Cardiac muscle cell (in vitro differentiated cells and primary cell): ENCODE measurements at regions not wholly inside any gene's neighbourhood (a gene's known extent, or its start where the extent isn't known, plus 50 kb on each side); places are given as distances from the start of the nearest gene placed in this dataset.

Experiments used
- DNase-seq, 2 donors: peaks; one replicate each; pipeline versions ENCODE4 v3.0.0 to v3.0.0-alpha.2; 2010 to 2017; ENCODE audit warnings: low read depth in 1 of 2, low spot score in 1 of 2
- H3K27ac ChIP-seq: fragments of 200-600 bp; sonication (generic); 2 replicates; pipeline ENCODE4 v1.5.1; 2016
- H3K27me3 ChIP-seq: fragments of 200-600 bp; sonication (generic); 2 replicates; pipeline ENCODE4 v1.6.0; 2016; ENCODE audit warnings: control low read depth
- H3K36me3 ChIP-seq: fragments of 200-600 bp; sonication (generic); 2 replicates; pipeline ENCODE4 v1.5.1; 2016; ENCODE audit warnings: control low read depth
- H3K4me1 ChIP-seq: fragments of 200-600 bp; sonication (generic); 2 replicates; pipeline ENCODE4 v1.8.1; 2017; ENCODE audit warnings: low read depth, mild to moderate bottlenecking, mixed run types
- H3K4me3 ChIP-seq: fragments of 200-600 bp; sonication (generic); 2 replicates; pipeline ENCODE4 v1.5.1; 2016; ENCODE audit warnings: mild to moderate bottlenecking
- H3K9me3 ChIP-seq: fragments of 200-600 bp; sonication (generic); 2 replicates; pipeline ENCODE4 v1.5.1; 2017; ENCODE audit warnings: low read depth, mild to moderate bottlenecking, control low read depth
- CTCF ChIP-seq: IDR thresholded peaks from 2 replicates; pipeline ENCODE4 v1.5.1; 2012; ENCODE audit warnings: low read depth, mild to moderate bottlenecking, low read length

- H3K9me3 ChIP-seq: no peaks in the 10 kb centered on the region
- no peaks in the 10 kb centered on the region for H3K36me3 ChIP-seq
- TF ChIP-seq CTCF: no peak
- H3K4me3 ChIP-seq: no peak overlapping the region
- H3K27ac ChIP-seq: no peak overlapping the region
- no peaks in the 10 kb centered on the region for H3K27me3 ChIP-seq
- peaks cover 9% of the 10 kb centered on the region for H3K4me1 ChIP-seq
- DNase-seq: no peak
Observed at GRCh38 chr1:178628637-178629251, 96.3 kb upstream of the RALGPS2 start.

- Histone ChIP-seq H3K4me1 (peaks cover 9% of the 10 kb centered on the region), H3K36me3 (no peaks in the 10 kb centered on the region), H3K4me3 (no peak overlapping the region), H3K9me3 (no peaks in the 10 kb centered on the region), H3K27ac (no peak overlapping the region), H3K27me3 (no peaks in the 10 kb centered on the region)
- TF ChIP-seq CTCF: peak; percentile 3
- peak in 1 of 2 donors; percentile 71 for DNase-seq
Observed at GRCh38 chr1:178629252-178630154, 95.5 kb upstream of the RALGPS2 start.

GRCh38 chr1:178630417-178630816 is 94.6 kb upstream of the RALGPS2 start:
- H3K9me3 ChIP-seq: no peaks in the 10 kb centered on the region
- H3K27ac ChIP-seq: no peak overlapping the region
- no peak for TF ChIP-seq CTCF
- H3K27me3 ChIP-seq: no peaks in the 10 kb centered on the region
- no peak overlapping the region for H3K4me3 ChIP-seq
- H3K36me3 ChIP-seq: no peaks in the 10 kb centered on the region
- DNase-seq: peak in 1 of 2 donors; percentile 34
- H3K4me1 ChIP-seq: peaks cover 9% of the 10 kb centered on the region

- Histone ChIP-seq H3K27ac (no peak overlapping the region), H3K4me1 (peaks cover 4% of the 10 kb centered on the region), H3K9me3 (no peaks in the 10 kb centered on the region), H3K4me3 (no peak overlapping the region), H3K27me3 (no peaks in the 10 kb centered on the region), H3K36me3 (no peaks in the 10 kb centered on the region)
- DNase-seq: no peak
- no peak for TF ChIP-seq CTCF
Observed at GRCh38 chr1:178632653-178633052, 92.4 kb upstream of the RALGPS2 start.

GRCh38 chr1:178633056-178633455 is 92.0 kb upstream of the RALGPS2 start:
- no peaks in the 10 kb centered on the region for H3K27me3 ChIP-seq
- no peak overlapping the region for H3K4me3 ChIP-seq
- no peaks in the 10 kb centered on the region for H3K9me3 ChIP-seq
- peaks cover 4% of the 10 kb centered on the region for H3K4me1 ChIP-seq
- H3K36me3 ChIP-seq: no peaks in the 10 kb centered on the region
- TF ChIP-seq CTCF: no peak
- DNase-seq: no peak
- no peak overlapping the region for H3K27ac ChIP-seq
